HG03064 (cell line): ENCODE measurements at regions not wholly inside any gene's neighbourhood (a gene's known extent, or its start where the extent isn't known, plus 50 kb on each side); places are given as distances from the start of the nearest gene placed in this dataset.

Experiments used
- ATAC-seq: cut with Tn5 transposase; IDR thresholded peaks from one replicate; pipeline ENCODE4 v1.9.1; 2021; ENCODE audit warnings: low read depth; ENCODE audit not compliant: unreplicated experiment

DNA sequence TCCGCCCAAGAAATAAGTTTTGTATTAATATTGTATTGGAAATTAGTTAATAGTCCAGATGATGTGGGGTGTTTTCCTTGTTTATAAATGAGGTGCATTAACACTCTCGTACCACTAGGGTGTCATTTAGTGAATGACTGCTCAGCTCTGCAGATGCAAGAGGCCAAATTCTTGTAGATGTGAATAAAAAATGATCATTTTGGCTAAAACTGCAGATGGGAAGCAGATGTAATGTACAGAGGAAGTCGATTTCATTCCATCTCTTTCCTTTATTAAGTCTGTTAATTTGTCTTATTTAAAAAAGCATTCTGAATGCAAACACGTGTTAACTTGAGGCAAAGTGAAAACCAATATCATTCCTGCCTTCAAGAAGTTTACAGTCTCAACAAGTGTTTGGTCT is 108.1 kb downstream of the DHX15 start:
- no peak for ATAC-seq

DNA sequence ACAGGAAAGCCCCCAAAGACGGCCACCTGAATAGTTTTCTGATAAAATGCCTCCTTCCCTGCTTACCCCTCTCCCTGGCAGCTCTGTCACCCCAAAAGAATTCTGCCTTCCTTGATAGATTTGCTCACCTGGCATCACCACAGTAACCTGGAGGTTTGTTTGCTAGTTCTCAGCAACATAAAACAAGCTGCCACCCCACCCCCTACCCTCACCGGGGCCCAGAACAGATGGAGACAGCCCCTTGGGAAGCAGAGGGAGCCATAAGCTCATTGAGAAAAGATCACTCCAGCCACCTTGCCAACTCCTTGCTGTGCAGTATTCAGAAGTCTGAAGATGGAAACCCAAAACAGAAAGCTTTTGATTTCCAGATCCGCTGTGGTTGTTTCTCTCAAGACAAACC is 108.6 kb downstream of the DHX15 start:
- no peak for ATAC-seq

- ATAC-seq, result no peak
These were observed 111.0 kb downstream of the DHX15 start for GRCh38 chr4:24473309-24473721.

DNA sequence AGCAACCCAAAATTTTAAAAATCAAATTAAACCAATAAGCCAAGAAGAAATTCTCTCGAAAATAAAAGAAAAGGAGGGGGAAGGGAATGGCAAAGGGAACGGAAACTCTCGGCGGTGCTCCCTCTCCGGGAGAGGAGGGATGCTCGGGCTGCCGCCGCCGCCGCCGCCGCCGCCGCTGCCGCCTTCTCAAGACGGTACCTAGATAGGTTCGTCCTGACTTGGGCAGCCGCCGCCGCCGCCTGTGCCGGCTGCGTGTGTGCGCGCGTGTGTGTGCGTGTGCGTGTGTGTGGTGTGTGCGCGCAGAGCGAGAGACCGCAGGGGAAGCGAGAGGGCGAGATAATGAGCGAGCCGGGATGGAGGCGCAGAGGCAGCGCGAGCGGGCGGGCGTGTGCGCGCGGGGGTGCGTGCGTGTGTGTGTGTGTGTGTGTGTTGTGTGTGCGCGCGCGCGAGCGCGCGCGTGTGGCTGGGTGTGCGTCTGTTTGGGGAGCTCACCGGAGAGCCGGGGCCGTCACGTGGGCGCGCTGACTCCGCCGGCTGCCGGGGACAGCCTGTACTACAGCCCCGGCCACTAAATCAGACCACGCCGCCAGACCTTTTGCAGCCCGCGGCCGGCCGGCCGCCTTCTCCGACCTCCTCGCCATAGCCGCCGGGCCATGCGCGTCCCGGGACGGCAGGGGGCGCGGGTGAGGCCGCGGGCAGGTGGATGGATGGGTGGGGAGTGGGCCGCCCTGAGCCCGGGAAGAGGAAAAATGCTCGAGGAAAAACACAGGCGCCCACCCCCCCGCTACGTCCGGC is 111.6 kb downstream of the DHX15 start:
- ATAC-seq, result no peak

DNA sequence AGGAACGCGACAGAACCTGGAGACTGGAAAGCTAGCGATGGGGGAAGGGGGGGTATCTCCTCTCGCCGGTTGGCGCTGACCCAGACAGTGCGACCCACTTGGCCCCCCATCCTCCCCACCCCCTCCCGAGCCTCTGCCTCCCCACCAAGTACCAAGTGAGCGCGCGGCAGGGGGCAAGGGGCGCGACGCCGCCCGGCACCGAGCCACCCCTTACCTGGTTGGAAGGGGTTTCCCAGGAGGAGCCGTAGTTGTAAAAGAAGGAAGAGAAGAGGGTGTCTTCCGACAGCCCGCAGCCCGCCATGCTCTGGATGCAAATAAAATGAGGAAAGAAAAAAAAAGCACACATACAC is 112.2 kb downstream of the DHX15 start:
- ATAC-seq, result no peak

GRCh38 chr4:24471486-24472160 is 112.7 kb downstream of the DHX15 start:
- no peak for ATAC-seq

GRCh38 chr4:24470666-24471485 is 113.5 kb downstream of the DHX15 start:
- ATAC-seq, result no peak

GRCh38 chr4:24468071-24468470 is 116.3 kb downstream of the DHX15 start:
- no peak for ATAC-seq

- no peak for ATAC-seq
These were observed 119.8 kb downstream of the DHX15 start for GRCh38 chr4:24464566-24464965.

DNA sequence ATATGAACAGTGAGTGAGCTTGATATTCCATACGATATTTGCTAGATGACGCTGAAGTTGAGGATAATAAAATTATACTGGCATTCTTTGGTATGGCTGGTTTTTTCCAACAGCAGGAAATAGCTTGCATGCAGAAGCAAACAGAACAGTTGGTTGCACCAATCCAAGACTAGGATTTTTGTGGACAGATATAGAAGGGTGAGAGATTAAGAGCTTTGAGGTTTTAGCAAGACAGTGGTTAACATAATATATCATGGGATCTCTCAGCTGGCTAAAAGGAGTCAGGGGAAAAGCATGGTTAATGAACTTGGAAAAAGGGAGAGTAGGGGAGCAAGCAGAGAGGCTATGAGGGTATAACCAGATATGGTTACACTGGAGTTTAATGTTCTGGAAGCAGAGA is 127.9 kb downstream of the DHX15 start:
- no peak for ATAC-seq

- ATAC-seq, result no peak
These were observed 130.4 kb downstream of the DHX15 start for GRCh38 chr4:24453951-24454350.

- no peak for ATAC-seq
These were observed 132.5 kb downstream of the DHX15 start for GRCh38 chr4:24451870-24452269.

GRCh38 chr4:24443200-24443599 is 141.2 kb downstream of the DHX15 start:
- no peak for ATAC-seq

DNA sequence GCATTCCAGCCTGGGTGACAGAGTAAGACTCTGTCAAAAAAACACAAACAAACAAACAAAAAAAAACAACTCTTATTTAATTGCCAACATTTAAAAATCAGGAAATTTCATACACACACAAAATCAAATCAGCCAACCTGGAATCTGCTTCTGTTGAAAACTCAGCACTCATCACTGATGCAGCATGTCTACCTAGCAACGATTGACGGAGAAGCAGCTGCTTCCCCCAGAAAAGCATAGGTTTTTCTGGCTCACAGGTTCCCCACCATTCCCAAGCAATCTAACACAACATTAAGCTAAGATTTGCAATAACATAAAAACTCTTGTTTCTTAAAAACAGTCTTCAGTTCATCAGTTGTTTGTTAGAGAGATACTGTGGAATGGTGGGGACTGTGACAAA is 143.6 kb downstream of the DHX15 start:
- ATAC-seq, result no peak

DNA sequence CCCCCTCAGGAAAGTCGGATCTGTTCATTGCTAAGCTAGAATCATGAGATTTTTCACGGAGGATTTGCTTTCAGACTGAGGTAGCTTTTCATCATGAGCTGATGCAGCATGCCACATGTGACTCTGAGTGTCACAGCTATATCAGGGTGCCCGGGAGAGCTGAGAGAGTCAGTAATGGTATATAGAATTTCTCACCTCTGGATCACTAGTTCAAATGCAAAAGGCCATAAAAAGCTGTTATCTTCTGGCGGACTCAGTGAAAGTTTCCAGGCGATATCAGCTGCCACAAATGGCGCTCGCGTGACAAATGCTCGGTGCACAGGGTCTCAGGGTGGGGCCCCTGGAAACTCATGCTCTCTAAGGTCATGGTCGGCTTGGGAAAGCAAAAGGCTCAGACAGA is 150.1 kb downstream of the DHX15 start:
- no peak for ATAC-seq

DNA sequence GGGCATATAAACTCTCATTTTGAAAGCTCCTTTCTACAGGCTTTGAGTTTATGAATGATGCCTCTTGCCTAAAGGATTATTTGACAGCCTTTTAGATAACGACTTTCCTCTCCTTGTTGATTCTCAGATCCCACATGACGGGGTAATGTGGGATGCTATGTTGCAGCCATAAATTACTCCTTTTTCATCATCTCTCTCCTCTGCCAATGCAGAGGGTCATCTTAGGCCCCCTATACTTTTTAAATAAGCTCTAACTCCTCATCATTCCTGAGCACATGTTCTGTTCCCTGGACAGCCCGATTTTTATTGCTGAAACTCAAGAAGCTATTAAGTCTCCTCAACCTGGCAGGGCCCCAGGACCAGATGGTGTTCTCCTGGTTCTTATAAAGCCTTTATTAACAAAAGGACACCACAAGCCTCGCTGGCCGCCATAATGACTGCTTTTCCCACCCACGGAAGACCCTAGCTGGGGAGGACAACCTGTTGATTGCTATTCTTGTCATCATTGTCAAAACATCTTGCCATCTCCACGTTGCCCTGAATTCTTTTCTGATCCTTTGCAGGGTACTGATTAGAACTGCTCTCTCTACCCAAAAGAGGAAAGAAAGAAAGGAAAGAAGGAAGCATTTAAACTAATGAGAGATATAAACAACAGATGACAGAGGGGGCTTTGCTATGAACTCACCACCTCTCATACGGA is 150.7 kb downstream of the DHX15 start:
- no peak for ATAC-seq

DNA sequence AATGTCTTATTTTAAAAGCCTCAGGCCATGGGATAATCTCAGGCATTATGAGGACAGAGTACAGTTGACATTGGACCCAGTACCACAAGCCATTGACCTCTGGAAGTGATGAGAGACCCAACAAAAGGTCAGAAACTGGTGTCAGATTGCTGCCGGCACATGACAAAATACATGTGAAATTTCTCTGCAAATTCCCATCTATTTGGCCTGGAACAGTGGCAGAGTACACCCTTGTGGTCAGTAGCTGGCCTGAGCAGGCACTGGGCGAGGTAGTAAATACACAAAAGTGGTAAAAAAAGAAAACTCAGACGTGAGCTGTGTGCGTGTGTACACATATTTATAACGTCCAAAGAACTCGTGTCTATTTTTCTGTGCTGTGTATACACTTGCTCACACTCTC is 155.5 kb downstream of the DHX15 start:
- no peak for ATAC-seq

GRCh38 chr4:24426557-24426956 is 157.8 kb downstream of the DHX15 start:
- no peak for ATAC-seq

GRCh38 chr4:24425863-24426262 is 158.5 kb downstream of the DHX15 start:
- no peak for ATAC-seq

DNA sequence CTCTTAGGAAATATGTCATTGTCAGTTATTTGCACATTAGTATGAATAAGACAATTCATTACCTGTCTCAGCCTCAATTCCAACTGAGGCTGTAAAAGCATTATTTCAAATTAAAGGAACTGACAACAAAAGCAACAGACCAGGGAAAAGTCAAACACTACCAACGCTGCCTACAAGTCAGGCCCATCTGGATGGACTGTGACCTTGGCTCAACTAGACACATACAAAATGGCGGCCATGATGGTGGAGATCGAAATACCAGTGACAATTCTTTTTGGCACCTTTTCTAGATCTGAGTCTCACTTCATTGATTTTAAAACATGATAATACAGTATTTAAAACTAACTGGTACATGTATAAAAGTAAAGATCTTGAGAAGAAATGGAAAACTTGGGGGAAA is 160.7 kb downstream of the DHX15 start:
- no peak for ATAC-seq

DNA sequence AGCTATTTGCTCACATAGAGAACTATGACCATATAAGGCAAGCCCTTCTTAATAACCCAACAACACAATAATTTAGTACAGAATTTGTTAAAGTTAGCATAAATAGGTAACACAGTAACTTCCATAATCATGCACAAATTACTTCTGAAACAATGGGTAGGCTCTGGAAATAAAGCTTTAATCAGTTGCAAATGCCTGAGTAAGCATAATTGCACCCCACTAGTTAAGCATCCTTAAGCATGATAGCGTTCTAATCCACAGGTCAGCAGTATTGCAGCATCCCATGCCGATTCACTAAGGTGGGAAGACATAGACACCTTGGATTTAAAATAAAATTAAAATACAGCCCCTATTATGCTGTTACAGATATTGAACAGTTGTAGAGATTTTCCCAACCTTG is 161.7 kb downstream of the DHX15 start:
- no peak for ATAC-seq
